HCT116 (cell line): ENCODE measurements at regions not wholly inside any gene's neighbourhood (a gene's known extent, or its start where the extent isn't known, plus 50 kb on each side); places are given as distances from the start of the nearest gene placed in this dataset.

ENCODE experiments used
- ATAC-seq: fragments of 200-7000 bp; cut with Tn5 transposase; 2 replicates; pipeline ENCODE4 v1.9.1; 2020; ENCODE audit warnings: mild to moderate bottlenecking, moderate library complexity
- BruUV-seq: library from RNA; stranded (reverse); fragments of 400-500 nt; replicated peaks from 2 replicates; lab custom pipeline; 2021; lab: Mats Ljungman, UMichigan
- CTCF ChIA-PET: fragments of 300-600 bp; sonication (Branson Sonifier 250); formaldehyde crosslinking; loops from one replicate; lab custom pipeline; 2021; ENCODE audit warnings: antibody characterized with exemption; lab: Charles Lee
- POLR2A ChIA-PET: fragments of 300-600, 350-600 bp; sonication (Branson Sonifier 250); formaldehyde crosslinking; loops from one replicate; lab custom pipeline; 2021; ENCODE audit warnings: antibody characterized with exemption; lab: Charles Lee
- RAD21 ChIA-PET, 2 experiments: fragments of 300-600 bp; sonication (Branson Sonifier 250); formaldehyde crosslinking; loops; one replicate each; lab custom pipeline; 2023; ENCODE audit warnings: low total read pairs in 2 of 2; ENCODE audit not compliant: uncharacterized antibody in 2 of 2, unreplicated experiment in 2 of 2, low non-redundant PET in 1 of 2; lab: Charles Lee
- DNase-seq: peaks from one replicate; pipeline ENCODE4 v3.0.0-alpha.2; 2010; ENCODE audit warnings: low read depth, low spot score
- H2AFZ ChIP-seq: fragments of 200-600 bp; shearing (Covaris generic), sonication (generic); 2 replicates; pipeline ENCODE4 v1.6.1; 2017; ENCODE audit warnings: low read depth, mixed run types, mixed read lengths, antibody characterized with exemption, low read length; ENCODE audit not compliant: poor library complexity, severe bottlenecking
- H3K27ac ChIP-seq: 2 replicates; pipeline ENCODE4 v1.5.1; 2012; ENCODE audit warnings: low read depth, low read length
- H3K27me3 ChIP-seq: fragments of 200-600 bp; sonication (generic); 2 replicates; pipeline ENCODE4 v1.6.1; 2016; ENCODE audit warnings: mixed run types, low read length, mixed read lengths; ENCODE audit not compliant: insufficient read depth
- H3K36me3 ChIP-seq, 2 experiments: fragments of 200-500 bp in 1 of 2; fragments of 200-600 bp in 1 of 2; sonication (Bioruptor generic) in 1 of 2; sonication (generic) in 1 of 2; 2 replicates each; pipeline versions ENCODE4 v1.5.1 to v1.6.1; 2014 to 2016; ENCODE audit warnings: low read length in 2 of 2, inconsistent platforms in 1 of 2, mixed read lengths in 1 of 2, mixed run types in 1 of 2; ENCODE audit not compliant: insufficient read depth in 2 of 2, control insufficient read depth in 1 of 2
- H3K4me1 ChIP-seq, 2 experiments: fragments of 200-600 bp in 1 of 2; sonication (generic) in 1 of 2; 2 replicates each; pipeline versions ENCODE4 v1.5.1 to v1.6.1; 2012 to 2017; ENCODE audit warnings: low read length in 2 of 2, inconsistent platforms in 1 of 2, mild to moderate bottlenecking in 1 of 2, mixed read lengths in 1 of 2, mixed run types in 1 of 2, moderate library complexity in 1 of 2; ENCODE audit not compliant: insufficient read depth in 2 of 2, control insufficient read depth in 1 of 2
- H3K4me2 ChIP-seq: fragments of 200-600 bp; sonication (generic); 2 replicates; pipeline ENCODE4 v1.6.1; 2017; ENCODE audit warnings: mixed run types, low read length, mixed read lengths
- H3K4me3 ChIP-seq, 2 experiments: fragments of 200-600 bp in 1 of 2; sonication (generic) in 1 of 2; replicated peaks in 1 of 2; 2 replicates each; pipeline ENCODE4 v1.5.1; 2011 to 2016; ENCODE audit warnings: low read length in 2 of 2, control low read depth in 1 of 2, low read depth in 1 of 2, mild to moderate bottlenecking in 1 of 2, mixed read lengths in 1 of 2, mixed run types in 1 of 2
- H3K79me2 ChIP-seq: fragments of 200-600 bp; sonication (generic); 2 replicates; pipeline ENCODE4 v1.6.1; 2017; ENCODE audit warnings: mild to moderate bottlenecking, mixed run types, low read length, moderate library complexity, mixed read lengths; ENCODE audit not compliant: insufficient read depth
- H3K9ac ChIP-seq: fragments of 200-600 bp; sonication (generic); 2 replicates; pipeline ENCODE4 v1.6.1; 2016; ENCODE audit warnings: low read length, mixed read lengths
- H3K9me2 ChIP-seq: fragments of 200-600 bp; sonication (generic), shearing (Covaris generic); 2 replicates; pipeline ENCODE4 v1.6.1; 2017; ENCODE audit warnings: mixed run types, mild to moderate bottlenecking, moderate library complexity; ENCODE audit not compliant: insufficient read depth
- H3K9me3 ChIP-seq, 2 experiments: fragments of 200-500 bp in 1 of 2; fragments of 200-600 bp in 1 of 2; sonication (Bioruptor generic) in 1 of 2; sonication (generic) in 1 of 2; 2 replicates each; pipeline ENCODE4 v1.6.1; 2014 to 2017; ENCODE audit warnings: low read length in 2 of 2, mixed read lengths in 2 of 2, inconsistent platforms in 1 of 2, low read depth in 1 of 2, mild to moderate bottlenecking in 1 of 2, mixed run types in 1 of 2, moderate library complexity in 1 of 2; ENCODE audit not compliant: control insufficient read depth in 1 of 2, insufficient read depth in 1 of 2
- H4K20me1 ChIP-seq: fragments of 200-600 bp; sonication (generic), shearing (Covaris generic); 2 replicates; pipeline ENCODE4 v1.6.1; 2017; ENCODE audit warnings: mixed run types, mild to moderate bottlenecking, moderate library complexity; ENCODE audit not compliant: insufficient read depth
- CBX3 ChIP-seq: IDR thresholded peaks from 2 replicates; pipeline ENCODE4 v1.6.1; 2012; ENCODE audit warnings: low read depth
- CEBPB ChIP-seq: IDR thresholded peaks from 2 replicates; pipeline ENCODE4 v1.6.1; 2012; ENCODE audit warnings: low read depth
- EGR1 ChIP-seq: IDR thresholded peaks from 2 replicates; pipeline ENCODE4 v1.6.1; 2012; ENCODE audit warnings: low read depth
- ELF1 ChIP-seq: IDR thresholded peaks from 2 replicates; pipeline ENCODE4 v1.6.1; 2012; ENCODE audit warnings: low read depth, borderline replicate concordance
- EZH2 ChIP-seq: fragments of 200-600 bp; sonication (generic); IDR thresholded peaks from 2 replicates; pipeline ENCODE4 v1.6.1; 2017; ENCODE audit warnings: antibody characterized with exemption, mixed run types
- EZH2phosphoT487 ChIP-seq: fragments of 200-600 bp; IDR thresholded peaks from 2 replicates; pipeline ENCODE4 v1.6.1; 2018; ENCODE audit warnings: antibody characterized with exemption, borderline replicate concordance
- FOSL1 ChIP-seq: IDR thresholded peaks from 2 replicates; pipeline ENCODE4 v1.6.1; 2012; ENCODE audit warnings: low read depth
- JUND ChIP-seq: IDR thresholded peaks from 2 replicates; pipeline ENCODE4 v1.6.1; 2012
- POLR2A ChIP-seq: IDR thresholded peaks from 2 replicates; pipeline ENCODE4 v1.7.0; 2011; ENCODE audit warnings: borderline replicate concordance; ENCODE audit not compliant: insufficient read depth, insufficient read length; ENCODE audit errors: extremely low read depth
- RAD21 ChIP-seq: IDR thresholded peaks from 2 replicates; pipeline ENCODE4 v1.6.1; 2012; ENCODE audit warnings: low read depth, mild to moderate bottlenecking
- SIN3A ChIP-seq: IDR thresholded peaks from 2 replicates; pipeline ENCODE4 v1.6.1; 2012; ENCODE audit warnings: low read depth
- SP1 ChIP-seq: IDR thresholded peaks from 2 replicates; pipeline ENCODE4 v1.6.1; 2012; ENCODE audit warnings: low read depth
- SRF ChIP-seq: IDR thresholded peaks from 2 replicates; pipeline ENCODE4 v1.6.1; 2012; ENCODE audit warnings: low read depth
- ZFX ChIP-seq: fragments of 450-650 bp; IDR thresholded peaks from 2 replicates; pipeline ENCODE4 v1.6.1; 2017
- ZNF274 ChIP-seq: fragments of 200-500 bp; sonication (Bioruptor generic); IDR thresholded peaks from 2 replicates; pipeline ENCODE4 v1.6.1; 2014; ENCODE audit warnings: mild to moderate bottlenecking, low read depth, low read length, inconsistent platforms
- intact Hi-C: fragments of 100-400 bp; cut with micrococcal nuclease; formaldehyde crosslinking; loops from 2 replicates; pipeline ENCODE4 v1.10.0; 2022
- TF ChIP-seq, protein P1 (sequence below): IDR thresholded peaks from 2 replicates; pipeline ENCODE4 v1.6.1; 2012; ENCODE audit warnings: low read depth

- intact Hi-C loops: no loop called here
Observed at GRCh38 chr2:41894563-41895333, 153.1 kb upstream of the PKDCC start.

More at GRCh38 chr2:41894563-41895333, 153.1 kb upstream of the PKDCC start:
- Histone ChIP-seq H3K36me3 (no peaks in the 10 kb centered on the region), H3K27me3 (no peaks in the 10 kb centered on the region; the same call in 1 of the 2 replicates), H2AFZ (no peak overlapping the region), H3K9ac (no peak overlapping the region), H3K79me2 (no peaks in the 10 kb centered on the region), H3K9me2 (no peaks in the 10 kb centered on the region), H3K4me1 (no peaks in the 10 kb centered on the region), H4K20me1 (no peaks in the 10 kb centered on the region), H3K4me3 (no peak overlapping the region), H3K4me2 (no peak overlapping the region), H3K27ac (no peak overlapping the region), H3K9me3 (no peaks in the 10 kb centered on the region)
- no peak for DNase-seq
- ChIA-PET CTCF (no interaction called here), RAD21 (no interaction called here), POLR2A (no interaction called here)
- no peak for ATAC-seq
- TF ChIP-seq, protein P1, sequence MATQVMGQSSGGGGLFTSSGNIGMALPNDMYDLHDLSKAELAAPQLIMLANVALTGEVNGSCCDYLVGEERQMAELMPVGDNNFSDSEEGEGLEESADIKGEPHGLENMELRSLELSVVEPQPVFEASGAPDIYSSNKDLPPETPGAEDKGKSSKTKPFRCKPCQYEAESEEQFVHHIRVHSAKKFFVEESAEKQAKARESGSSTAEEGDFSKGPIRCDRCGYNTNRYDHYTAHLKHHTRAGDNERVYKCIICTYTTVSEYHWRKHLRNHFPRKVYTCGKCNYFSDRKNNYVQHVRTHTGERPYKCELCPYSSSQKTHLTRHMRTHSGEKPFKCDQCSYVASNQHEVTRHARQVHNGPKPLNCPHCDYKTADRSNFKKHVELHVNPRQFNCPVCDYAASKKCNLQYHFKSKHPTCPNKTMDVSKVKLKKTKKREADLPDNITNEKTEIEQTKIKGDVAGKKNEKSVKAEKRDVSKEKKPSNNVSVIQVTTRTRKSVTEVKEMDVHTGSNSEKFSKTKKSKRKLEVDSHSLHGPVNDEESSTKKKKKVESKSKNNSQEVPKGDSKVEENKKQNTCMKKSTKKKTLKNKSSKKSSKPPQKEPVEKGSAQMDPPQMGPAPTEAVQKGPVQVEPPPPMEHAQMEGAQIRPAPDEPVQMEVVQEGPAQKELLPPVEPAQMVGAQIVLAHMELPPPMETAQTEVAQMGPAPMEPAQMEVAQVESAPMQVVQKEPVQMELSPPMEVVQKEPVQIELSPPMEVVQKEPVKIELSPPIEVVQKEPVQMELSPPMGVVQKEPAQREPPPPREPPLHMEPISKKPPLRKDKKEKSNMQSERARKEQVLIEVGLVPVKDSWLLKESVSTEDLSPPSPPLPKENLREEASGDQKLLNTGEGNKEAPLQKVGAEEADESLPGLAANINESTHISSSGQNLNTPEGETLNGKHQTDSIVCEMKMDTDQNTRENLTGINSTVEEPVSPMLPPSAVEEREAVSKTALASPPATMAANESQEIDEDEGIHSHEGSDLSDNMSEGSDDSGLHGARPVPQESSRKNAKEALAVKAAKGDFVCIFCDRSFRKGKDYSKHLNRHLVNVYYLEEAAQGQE: no peak
- TF ChIP-seq CEBPB (no peak), ZFX (no peak), SIN3A (no peak), RAD21 (no peak), JUND (no peak), FOSL1 (no peak), EZH2phosphoT487 (no peak), POLR2A (no peak), SRF (no peak), SP1 (no peak), ELF1 (no peak), EGR1 (no peak), EZH2 (no peak), ZNF274 (no peak), CBX3 (no peak)
- BruUV-seq: no TSS peak
